ENCODE measurements at regions not wholly inside any gene's neighbourhood (a gene's known extent, or its start where the extent isn't known, plus 50 kb on each side); places are given as distances from the start of the nearest gene placed in this dataset.

DNA sequence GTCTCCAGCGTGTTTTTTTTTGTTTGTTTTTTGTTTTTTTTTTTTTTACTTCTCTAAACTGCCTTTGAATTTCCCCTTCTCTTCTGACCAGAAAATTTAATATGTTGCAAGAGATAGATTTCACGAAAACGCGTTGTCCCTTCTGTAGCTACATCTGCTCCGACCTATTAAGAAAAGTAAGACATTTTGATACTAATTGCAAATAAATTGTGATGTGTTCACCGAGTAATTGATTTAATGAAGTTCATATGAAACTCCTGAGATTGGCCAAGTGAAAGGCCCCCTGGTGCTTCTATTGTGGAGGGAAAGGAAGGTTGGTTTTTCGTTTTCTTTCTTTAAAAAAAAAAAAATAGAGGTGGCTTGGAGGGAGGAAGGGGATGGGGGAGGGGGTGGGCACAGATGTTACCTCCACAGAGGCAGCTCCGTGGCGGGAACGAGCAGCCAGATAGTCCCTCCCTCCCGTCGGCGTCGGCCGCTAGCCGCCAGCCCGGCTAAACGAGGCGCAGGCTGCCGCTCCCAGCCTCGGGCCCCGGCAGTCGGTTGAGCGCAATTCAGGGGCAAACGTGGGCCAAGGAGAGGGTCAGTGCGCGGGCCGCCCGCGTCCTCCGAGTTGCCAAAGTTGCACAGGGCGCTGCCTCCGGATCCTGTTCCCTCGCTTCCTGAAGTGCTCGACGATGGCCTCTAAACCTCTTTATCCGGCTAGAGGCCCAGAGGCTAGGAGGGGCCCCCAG is 139.1 kb upstream of the ZIC3 start:
- Histone ChIP-seq H3K27me3 (replicated peaks in 1 of 2; ENCODE audit: control insufficient read depth in 2 of 2, extremely low read depth in 1 of 2, insufficient read depth in 2 of 2, low read length in 1 of 2) (peaks cover 17 to 52% of the 10 kb centered on the region in 2 experiments), H3K27ac (ENCODE audit: low read length) (no peak overlapping the region), H3K9me3 (no peaks in the 10 kb centered on the region), H3K4me1 (ENCODE audit: control insufficient read depth in 1 of 2, extremely low read depth in 1 of 2, insufficient read depth in 2 of 2, low read length in 2 of 2) (peaks cover 0 to 24% of the 10 kb centered on the region in 2 experiments), H3K4me3 (ENCODE audit: control insufficient read depth in 1 of 2, extremely low read depth in 1 of 2, low read length in 1 of 2) (peak overlapping the region in 1 of 2 donors; percentile 82), H3K36me3 (ENCODE audit: control insufficient read depth in 2 of 2, extremely low read depth in 1 of 2, insufficient read depth in 1 of 2, low read length in 1 of 2) (no peaks in the 10 kb centered on the region)
- Mint-ChIP-seq H3K9me3 (no peaks in the 10 kb centered on the region), H3K4me3 (peak overlapping the region in 2 of 3 donors; percentile 47 to 79), H3K27ac (no peak overlapping the region), H3K27me3 (peaks cover 65 to 67% of the 10 kb centered on the region in 2 donors), H3K4me1 (peaks cover 9 to 14% (median 10%) of the 10 kb centered on the region in 3 donors), H3K36me3 (no peaks in the 10 kb centered on the region)
- CTCF ChIA-PET, result no interaction called here
- POLR2A ChIA-PET, result no interaction called here
- ATAC-seq (replicated peaks in 1 of 4), result no peak
- no peak for DNase-seq
- WGBS (ENCODE audit: insufficient coverage), result 33% methylated on average over 3 of the region's 37 CpGs

DNA sequence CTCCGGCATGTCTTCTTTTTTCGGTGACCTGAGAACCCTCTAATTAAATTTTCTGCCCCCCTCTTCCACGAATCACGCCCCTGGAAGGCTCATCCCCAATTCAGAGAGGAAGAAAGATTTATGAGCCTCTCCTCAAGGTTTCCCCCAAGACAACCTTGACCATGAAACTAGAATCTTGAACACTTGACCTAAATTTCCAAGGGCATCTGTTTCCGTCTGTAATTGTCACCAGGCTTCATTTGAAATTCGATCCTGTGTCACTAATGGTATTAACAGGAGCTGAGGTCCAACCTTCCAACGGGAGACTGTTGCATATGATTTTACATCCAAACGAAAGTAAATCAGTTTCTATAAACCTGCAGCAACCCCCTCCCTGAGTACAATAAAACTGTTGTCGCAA is 139.9 kb upstream of the ZIC3 start:
- H3K4me1 ChIP-seq (ENCODE audit: control insufficient read depth in 1 of 2, extremely low read depth in 1 of 2, insufficient read depth in 2 of 2, low read length in 2 of 2), result peaks cover 0 to 24% of the 10 kb centered on the region in 2 experiments
- Mint-ChIP-seq H3K27ac (no peak overlapping the region), H3K9me3 (no peaks in the 10 kb centered on the region), H3K27me3 (peaks cover 64 to 65% of the 10 kb centered on the region in 2 donors), H3K4me3 (no peak overlapping the region), H3K36me3 (no peaks in the 10 kb centered on the region), H3K4me1 (peaks cover 9 to 14% (median 10%) of the 10 kb centered on the region in 3 donors)
- no peak for ATAC-seq (replicated peaks in 1 of 4)
- H3K9me3 ChIP-seq, result no peaks in the 10 kb centered on the region
- no peak overlapping the region for H3K4me3 ChIP-seq (ENCODE audit: control insufficient read depth in 1 of 2, extremely low read depth in 1 of 2, low read length in 1 of 2)
- ChIA-PET CTCF (no interaction called here), POLR2A (no interaction called here)
- no peak for DNase-seq
- peaks cover 17 to 52% of the 10 kb centered on the region in 2 experiments for H3K27me3 ChIP-seq (replicated peaks in 1 of 2; ENCODE audit: control insufficient read depth in 2 of 2, extremely low read depth in 1 of 2, insufficient read depth in 2 of 2, low read length in 1 of 2)
- H3K27ac ChIP-seq (ENCODE audit: low read length), result no peak overlapping the region
- no peaks in the 10 kb centered on the region for H3K36me3 ChIP-seq (ENCODE audit: control insufficient read depth in 2 of 2, extremely low read depth in 1 of 2, insufficient read depth in 1 of 2, low read length in 1 of 2)
- no CpG with 5 or more reads among the region's 9 CpGs for WGBS (ENCODE audit: insufficient coverage)

DNA sequence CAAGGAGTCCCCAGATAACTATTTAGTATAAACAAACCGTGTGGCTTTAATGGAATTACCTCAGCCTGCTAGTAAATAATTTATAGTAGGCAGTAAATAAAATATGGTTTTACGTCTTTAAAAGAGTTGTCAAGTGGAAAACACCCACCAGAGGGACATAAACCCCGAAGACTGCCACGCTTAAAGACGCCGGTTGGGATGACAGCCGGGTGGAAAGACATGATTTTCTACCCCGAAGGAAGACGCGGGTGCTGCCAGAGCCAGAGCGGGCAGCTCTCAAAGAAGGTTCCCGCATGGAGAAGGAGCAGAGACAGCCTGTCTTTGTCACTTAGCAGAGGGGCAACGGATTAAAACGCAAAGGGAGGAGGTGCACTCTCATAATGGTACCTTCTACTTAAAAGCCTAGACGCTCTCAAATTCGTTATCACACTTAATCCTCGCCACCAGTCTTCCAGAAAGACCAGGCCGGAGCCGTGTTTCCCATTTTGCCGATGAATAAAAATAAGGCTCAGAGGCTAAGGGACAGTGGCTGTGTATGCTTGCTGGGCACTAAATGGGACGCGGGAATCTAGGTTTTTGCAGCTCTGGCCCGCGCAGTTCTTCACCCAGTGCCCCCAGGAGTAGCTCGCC is 140.5 kb upstream of the ZIC3 start:
- peaks cover 0 to 24% of the 10 kb centered on the region in 2 experiments for H3K4me1 ChIP-seq (ENCODE audit: control insufficient read depth in 1 of 2, extremely low read depth in 1 of 2, insufficient read depth in 2 of 2, low read length in 2 of 2)

DNA sequence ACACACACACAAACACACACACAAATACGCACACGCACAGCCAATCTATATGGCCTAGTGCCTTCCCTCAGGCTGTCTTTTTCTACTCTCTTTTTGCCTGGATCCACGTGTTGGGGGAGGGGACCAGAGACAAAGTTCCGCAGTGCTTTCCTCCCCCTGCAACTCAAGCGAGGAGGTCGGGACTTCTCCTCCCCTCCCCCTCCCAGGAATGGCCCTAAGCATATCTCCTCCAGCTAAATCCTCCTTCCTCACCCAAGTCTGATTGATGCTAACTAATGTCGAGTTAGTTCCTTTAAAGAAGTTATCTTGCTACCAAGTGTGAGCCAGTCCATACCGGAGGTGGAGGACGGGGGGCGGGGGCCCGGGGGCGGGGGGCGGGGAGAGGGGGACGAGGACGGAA is 141.2 kb upstream of the ZIC3 start:
- Histone ChIP-seq H3K4me1 (ENCODE audit: control insufficient read depth in 1 of 2, extremely low read depth in 1 of 2, insufficient read depth in 2 of 2, low read length in 2 of 2) (peaks cover 0 to 24% of the 10 kb centered on the region in 2 experiments), H3K27ac (ENCODE audit: low read length) (no peak overlapping the region), H3K4me3 (ENCODE audit: control insufficient read depth in 1 of 2, extremely low read depth in 1 of 2, low read length in 1 of 2) (no peak overlapping the region), H3K36me3 (ENCODE audit: control insufficient read depth in 2 of 2, extremely low read depth in 1 of 2, insufficient read depth in 1 of 2, low read length in 1 of 2) (no peaks in the 10 kb centered on the region), H3K27me3 (replicated peaks in 1 of 2; ENCODE audit: control insufficient read depth in 2 of 2, extremely low read depth in 1 of 2, insufficient read depth in 2 of 2, low read length in 1 of 2) (peaks cover 17 to 43% of the 10 kb centered on the region in 2 experiments), H3K9me3 (no peaks in the 10 kb centered on the region)
- ATAC-seq (replicated peaks in 1 of 4), result no peak
- POLR2A ChIA-PET, result no interaction called here
- no CpG with 5 or more reads among the region's 15 CpGs for WGBS (ENCODE audit: insufficient coverage)
- H3K4me1 Mint-ChIP-seq, result peaks cover 9 to 14% (median 10%) of the 10 kb centered on the region in 3 donors
- CTCF ChIA-PET, result no interaction called here
- no peaks in the 10 kb centered on the region for H3K36me3 Mint-ChIP-seq
- no peak overlapping the region for H3K27ac Mint-ChIP-seq
- no peak for DNase-seq
- H3K4me3 Mint-ChIP-seq, result no peak overlapping the region
- peaks cover 67 to 71% of the 10 kb centered on the region in 2 donors for H3K27me3 Mint-ChIP-seq
- no peaks in the 10 kb centered on the region for H3K9me3 Mint-ChIP-seq

More for the DNA sequence above, 140.5 kb upstream of the ZIC3 start:
- ChIA-PET POLR2A (no interaction called here), CTCF (no interaction called here)
- no peak for DNase-seq
- Mint-ChIP-seq H3K4me1 (peaks cover 9 to 14% (median 10%) of the 10 kb centered on the region in 3 donors), H3K4me3 (no peak overlapping the region), H3K9me3 (no peaks in the 10 kb centered on the region), H3K27me3 (peaks cover 64 to 65% of the 10 kb centered on the region in 2 donors), H3K27ac (no peak overlapping the region), H3K36me3 (no peaks in the 10 kb centered on the region)
- no peak overlapping the region for H3K27ac ChIP-seq (ENCODE audit: low read length)
- H3K4me3 ChIP-seq (ENCODE audit: control insufficient read depth in 1 of 2, extremely low read depth in 1 of 2, low read length in 1 of 2), result no peak overlapping the region
- H3K9me3 ChIP-seq, result no peaks in the 10 kb centered on the region
- no peaks in the 10 kb centered on the region for H3K36me3 ChIP-seq (ENCODE audit: control insufficient read depth in 2 of 2, extremely low read depth in 1 of 2, insufficient read depth in 1 of 2, low read length in 1 of 2)
- 7% methylated on average over 3 of the region's 25 CpGs for WGBS (ENCODE audit: insufficient coverage)
- no peak for ATAC-seq (replicated peaks in 1 of 4)
- peaks cover 17 to 49% of the 10 kb centered on the region in 2 experiments for H3K27me3 ChIP-seq (replicated peaks in 1 of 2; ENCODE audit: control insufficient read depth in 2 of 2, extremely low read depth in 1 of 2, insufficient read depth in 2 of 2, low read length in 1 of 2)

DNA sequence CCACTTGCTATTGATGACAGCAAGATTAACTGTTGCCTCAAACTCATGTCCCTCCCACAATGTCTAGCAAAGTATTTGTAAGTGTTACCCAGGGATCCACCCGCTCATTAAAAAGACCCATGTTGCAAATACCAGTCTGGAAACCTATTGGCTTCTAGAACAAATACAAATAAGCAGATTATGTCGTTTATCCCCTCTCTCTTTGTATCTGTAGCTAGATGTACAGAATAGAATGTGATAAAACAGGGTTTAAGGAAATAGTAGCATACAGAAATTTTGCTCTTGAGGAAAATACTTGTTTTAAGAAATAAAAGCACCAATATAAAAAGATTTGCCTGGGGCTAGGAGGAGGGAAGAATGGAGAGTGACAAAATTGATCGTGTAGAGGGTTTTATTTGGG is 142.7 kb upstream of the ZIC3 start:
- Mint-ChIP-seq H3K27ac (no peak overlapping the region), H3K27me3 (peaks cover 65 to 73% of the 10 kb centered on the region in 2 donors), H3K9me3 (no peaks in the 10 kb centered on the region), H3K36me3 (no peaks in the 10 kb centered on the region), H3K4me1 (peaks cover 5 to 11% (median 7%) of the 10 kb centered on the region in 3 donors), H3K4me3 (no peak overlapping the region)
- peaks cover 17 to 30% of the 10 kb centered on the region in 2 experiments for H3K27me3 ChIP-seq (replicated peaks in 1 of 2; ENCODE audit: control insufficient read depth in 2 of 2, extremely low read depth in 1 of 2, insufficient read depth in 2 of 2, low read length in 1 of 2)
- ChIA-PET POLR2A (no interaction called here), CTCF (no interaction called here)
- no peak for DNase-seq
- no peaks in the 10 kb centered on the region for H3K9me3 ChIP-seq
- H3K4me3 ChIP-seq (ENCODE audit: control insufficient read depth in 1 of 2, extremely low read depth in 1 of 2, low read length in 1 of 2), result no peak overlapping the region
- ATAC-seq (replicated peaks in 1 of 4), result no peak
- 0% methylated on average over 1 of the region's 3 CpGs for WGBS (ENCODE audit: insufficient coverage)
- H3K27ac ChIP-seq (ENCODE audit: low read length), result no peak overlapping the region
- no peaks in the 10 kb centered on the region for H3K36me3 ChIP-seq (ENCODE audit: control insufficient read depth in 2 of 2, extremely low read depth in 1 of 2, insufficient read depth in 1 of 2, low read length in 1 of 2)
- H3K4me1 ChIP-seq (ENCODE audit: control insufficient read depth in 1 of 2, extremely low read depth in 1 of 2, insufficient read depth in 2 of 2, low read length in 2 of 2), result peaks cover 0 to 14% of the 10 kb centered on the region in 2 experiments

DNA sequence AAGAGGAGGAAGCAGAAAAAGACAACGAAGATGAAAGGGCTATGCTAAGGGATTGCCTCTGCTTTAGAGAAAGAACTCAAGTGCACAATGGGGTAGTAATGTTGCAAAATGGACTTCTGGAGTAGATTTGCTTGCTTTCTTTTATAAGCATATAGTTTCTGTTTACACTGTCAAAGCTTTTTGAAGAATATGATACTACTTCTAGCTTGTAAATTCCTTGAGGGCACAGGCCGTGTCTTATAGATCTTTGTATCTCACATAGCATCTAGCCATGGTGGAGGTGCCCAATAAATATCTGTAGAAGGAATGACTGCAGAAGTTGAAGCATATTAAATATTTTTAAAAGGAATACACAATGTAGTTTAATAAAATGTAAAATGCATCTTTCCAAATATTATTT is 147.8 kb upstream of the ZIC3 start:
- ChIA-PET POLR2A (no interaction called here), CTCF (no interaction called here)
- H3K9me3 ChIP-seq, result no peaks in the 10 kb centered on the region
- H3K36me3 Mint-ChIP-seq, result no peaks in the 10 kb centered on the region
- H3K27me3 Mint-ChIP-seq, result peaks cover 33 to 66% of the 10 kb centered on the region in 2 donors
- ATAC-seq (replicated peaks in 1 of 4) (no peak), DNase-seq (no peak)
- peaks cover 0 to 7% of the 10 kb centered on the region in 2 experiments for H3K27me3 ChIP-seq (replicated peaks in 1 of 2; ENCODE audit: control insufficient read depth in 2 of 2, extremely low read depth in 1 of 2, insufficient read depth in 2 of 2, low read length in 1 of 2)
- no peak overlapping the region for H3K4me3 Mint-ChIP-seq
- no peaks in the 10 kb centered on the region for H3K36me3 ChIP-seq (ENCODE audit: control insufficient read depth in 2 of 2, extremely low read depth in 1 of 2, insufficient read depth in 1 of 2, low read length in 1 of 2)
- no CpG with 5 or more reads among the region's 2 CpGs for WGBS (ENCODE audit: insufficient coverage)
- no peaks in the 10 kb centered on the region for H3K9me3 Mint-ChIP-seq
- no peak overlapping the region for H3K27ac ChIP-seq (ENCODE audit: low read length)
- H3K4me3 ChIP-seq (ENCODE audit: control insufficient read depth in 1 of 2, extremely low read depth in 1 of 2, low read length in 1 of 2), result no peak overlapping the region
- no peak overlapping the region for H3K27ac Mint-ChIP-seq
- H3K4me1 ChIP-seq (ENCODE audit: control insufficient read depth in 1 of 2, extremely low read depth in 1 of 2, insufficient read depth in 2 of 2, low read length in 2 of 2), result no peaks in the 10 kb centered on the region
- no peaks in the 10 kb centered on the region for H3K4me1 Mint-ChIP-seq

Data from T-cell (primary cell).